ENCODE measurements at regions not wholly inside any gene's neighbourhood (a gene's known extent, or its start where the extent isn't known, plus 50 kb on each side); places are given as distances from the start of the nearest gene placed in this dataset.

DNA sequence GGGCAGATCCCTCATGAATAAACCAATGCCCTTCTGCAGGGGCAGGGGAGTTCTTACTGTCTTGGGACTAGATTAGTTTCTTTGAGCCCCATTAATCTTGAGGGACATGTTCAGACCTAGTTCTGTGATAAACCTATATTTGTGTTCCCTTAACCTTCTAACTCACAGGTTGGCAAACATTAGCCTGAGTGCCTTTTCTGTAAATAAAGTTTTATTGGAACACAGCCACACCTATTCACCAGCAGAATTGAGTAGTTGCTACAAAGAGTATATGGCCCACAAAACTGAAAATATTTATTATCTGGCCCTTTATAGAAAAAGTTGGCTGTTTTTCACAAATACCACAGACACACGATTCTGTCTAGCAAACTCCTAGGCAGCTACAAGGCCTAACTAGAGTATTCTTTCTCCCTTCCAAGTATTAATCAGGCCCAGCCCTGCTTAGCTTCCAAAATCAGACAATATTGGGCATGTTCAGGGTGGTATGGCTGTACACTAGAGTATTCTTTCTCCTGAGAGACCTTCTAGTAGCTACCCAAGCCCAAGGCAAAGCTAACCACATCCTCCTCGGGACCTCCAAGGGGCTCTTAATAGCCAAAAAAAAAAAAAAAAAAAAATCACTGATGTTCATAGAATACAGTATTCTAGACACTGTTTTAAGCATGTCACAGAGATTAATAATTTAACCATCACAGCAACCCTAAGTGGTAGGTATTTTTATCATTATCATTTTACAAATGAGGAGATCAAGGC, 199.3 kb upstream of the PWP1 start:
- intact Hi-C loops (cut with micrococcal nuclease), result no loop called here

DNA sequence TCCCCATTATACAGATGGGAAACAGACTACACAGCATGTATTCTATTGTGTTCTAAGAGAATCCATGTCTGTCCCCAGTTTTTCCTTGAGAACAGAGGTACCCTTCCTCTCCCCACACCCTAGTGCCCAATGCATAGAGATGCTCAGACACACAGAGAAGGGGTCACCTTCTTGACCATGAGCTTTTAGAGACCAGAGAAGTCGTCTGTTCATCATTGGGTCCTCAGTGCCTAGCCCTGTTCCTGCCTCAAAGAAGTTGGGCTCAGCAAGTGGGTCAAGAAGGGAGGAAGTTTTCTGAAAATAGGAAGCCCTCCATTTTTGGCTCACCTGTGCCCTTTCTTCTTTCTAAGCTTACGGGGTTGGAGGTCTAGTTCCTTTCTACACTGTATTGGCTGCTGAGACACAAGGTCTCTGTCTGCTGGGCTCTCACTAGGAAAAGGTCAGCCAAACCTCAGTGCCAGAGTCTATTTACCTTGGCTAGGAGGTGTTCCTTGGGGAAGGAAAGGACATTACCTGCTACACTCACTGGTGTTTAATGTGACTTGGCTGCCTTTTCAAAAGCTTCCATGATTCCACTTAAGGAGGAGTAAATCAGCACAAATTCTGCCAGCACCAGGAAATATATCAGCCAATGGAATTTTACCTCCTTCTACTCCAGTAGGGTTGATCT, 198.5 kb upstream of the PWP1 start:
- intact Hi-C loops (cut with micrococcal nuclease), result no loop called here

DNA sequence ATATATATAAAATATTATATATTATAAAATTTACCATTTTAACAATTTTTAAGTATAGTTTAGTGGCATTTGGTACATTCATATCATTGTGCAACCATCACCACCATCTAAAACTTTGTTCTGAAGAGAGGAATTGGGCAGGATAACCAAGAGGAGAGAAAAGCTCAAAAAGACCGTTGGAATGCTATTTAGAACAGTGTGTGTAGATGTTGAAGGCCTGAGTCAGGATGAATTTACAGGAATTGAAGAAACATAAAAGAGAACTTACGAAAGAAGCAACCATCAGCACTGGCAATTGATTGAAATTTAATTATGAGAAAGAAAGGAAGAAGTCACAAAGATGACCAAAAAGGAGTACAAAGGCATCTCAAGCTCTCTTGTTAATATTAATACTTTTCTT, 196.9 kb upstream of the PWP1 start:
- intact Hi-C loops (cut with micrococcal nuclease), result no loop called here

DNA sequence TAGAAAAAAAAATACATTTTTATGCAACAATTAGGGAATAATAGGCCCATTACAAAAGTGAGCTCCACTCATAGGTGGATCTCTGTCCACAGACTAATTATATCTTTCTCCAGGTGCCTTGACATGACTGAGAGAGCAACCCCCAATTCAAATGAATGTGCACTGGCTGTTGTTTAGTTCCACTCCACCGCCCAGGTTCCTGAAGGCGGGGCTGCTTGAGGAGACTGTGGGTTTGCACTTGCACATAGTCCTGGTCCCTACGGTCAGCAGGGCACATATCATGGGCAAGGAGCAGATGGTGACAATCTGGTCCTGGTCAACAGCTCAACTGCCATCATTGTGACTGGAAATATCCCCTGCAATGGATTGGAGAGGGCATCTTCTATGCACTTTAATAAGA, 195.6 kb upstream of the PWP1 start:
- intact Hi-C loops (cut with micrococcal nuclease), result no loop called here

DNA sequence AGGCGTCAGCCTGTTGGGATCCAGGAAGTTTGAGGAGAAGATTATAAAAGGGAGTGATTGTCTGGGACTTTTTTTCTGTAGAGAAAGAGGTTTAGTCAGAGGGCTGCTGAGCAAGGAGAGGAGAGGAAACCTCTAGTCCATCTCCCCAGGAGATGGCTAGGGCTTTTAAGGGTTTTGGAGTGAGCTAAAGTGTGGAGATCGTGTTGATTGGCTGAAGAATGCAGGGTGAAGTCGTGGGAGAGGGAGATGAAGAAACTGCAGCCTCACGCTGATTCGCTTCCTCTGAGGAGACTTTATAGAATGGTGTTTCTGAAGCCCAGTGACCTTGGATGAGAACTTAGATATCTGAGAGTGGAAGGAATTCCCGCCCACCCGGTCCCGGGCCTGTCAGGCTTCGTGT, 193.7 kb upstream of the PWP1 start:
- intact Hi-C loops (cut with micrococcal nuclease), result loop anchor here (1.0 kb wide), 1 partner anchor 23 kb away; no protein-coding TSS in a partner anchor

GRCh38 chr12:107492393-107493134, 193.0 kb upstream of the PWP1 start:
- intact Hi-C loops (cut with micrococcal nuclease), result loop anchor here (1.0 kb wide), 1 partner anchor 23 kb away; no protein-coding TSS in a partner anchor

DNA sequence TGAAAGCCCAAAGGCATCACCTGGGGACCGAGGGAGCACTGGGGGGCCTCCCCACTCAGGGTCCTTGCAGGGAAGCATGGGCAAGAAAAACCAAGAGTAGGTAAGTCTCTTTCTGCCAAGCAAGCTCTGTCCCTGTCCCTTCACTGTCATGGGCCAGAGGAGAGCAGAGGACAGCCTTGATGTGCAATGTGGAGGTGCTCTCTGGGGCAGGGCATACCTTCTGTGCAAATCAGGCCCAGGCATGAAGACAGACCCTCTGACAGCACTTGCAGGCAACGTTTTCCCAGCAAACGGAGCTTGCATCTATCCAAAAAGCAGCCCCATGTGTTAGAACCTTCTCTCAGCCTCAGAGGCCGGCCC, 192.5 kb upstream of the PWP1 start:
- intact Hi-C loops (cut with micrococcal nuclease), result no loop called here

GRCh38 chr12:107493666-107494065, 191.9 kb upstream of the PWP1 start:
- intact Hi-C loops (cut with micrococcal nuclease), result no loop called here

DNA sequence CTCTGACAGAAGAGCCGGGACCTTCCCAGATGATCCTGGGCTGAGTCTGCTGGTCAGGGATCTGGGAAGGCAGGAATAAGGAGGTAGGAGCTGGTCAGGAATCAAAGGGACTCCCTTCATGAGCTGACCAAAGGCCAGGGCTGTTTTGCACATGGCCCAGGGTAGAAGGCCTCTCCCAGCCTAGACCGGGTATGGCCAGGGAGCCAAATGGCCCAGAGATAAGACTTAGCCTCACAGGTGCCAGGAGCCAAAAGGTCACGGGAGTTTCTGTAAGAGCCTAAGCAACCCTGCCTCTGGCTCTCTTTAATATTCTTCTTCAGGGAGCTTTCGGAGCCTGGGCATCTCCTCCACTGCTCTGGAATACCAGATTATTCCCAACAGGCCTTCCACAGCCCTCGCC, 191.3 kb upstream of the PWP1 start:
- intact Hi-C loops (cut with micrococcal nuclease), result no loop called here

DNA sequence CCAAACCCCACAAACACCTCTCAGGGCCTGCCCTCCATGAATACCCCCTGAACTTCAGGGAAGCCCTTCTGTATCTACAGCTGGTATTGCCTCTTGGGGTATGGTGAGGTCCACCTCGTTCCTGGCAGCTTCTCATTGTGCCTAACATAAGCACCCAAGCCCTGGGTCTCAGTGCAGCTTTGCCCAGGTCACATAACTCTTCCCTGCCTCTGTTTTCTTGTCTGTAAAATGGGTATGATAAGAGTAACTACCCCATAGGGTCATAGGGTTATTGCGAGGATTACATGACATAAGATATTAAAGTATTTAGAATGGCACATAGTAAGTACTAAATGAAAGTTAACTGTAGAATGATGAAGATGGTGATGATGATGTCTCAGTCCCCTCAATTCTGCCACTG, 190.0 kb upstream of the PWP1 start:
- intact Hi-C loops (cut with micrococcal nuclease), result no loop called here

DNA sequence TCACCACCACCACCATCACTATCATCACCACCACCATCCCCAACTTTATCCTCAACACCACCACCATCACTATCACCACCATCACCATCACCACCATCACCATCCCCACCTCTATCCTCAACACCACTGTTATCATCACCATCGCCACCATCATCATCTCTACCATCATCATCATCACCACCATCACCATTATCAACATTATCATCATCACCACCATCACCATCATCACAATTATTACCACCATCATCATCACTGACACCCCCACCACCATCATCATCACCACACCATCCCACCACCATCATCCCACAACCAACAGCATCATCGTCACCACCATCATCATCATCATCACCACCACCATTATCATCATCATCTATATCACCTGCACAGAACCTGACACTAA, 188.4 kb upstream of the PWP1 start:
- intact Hi-C loops (cut with micrococcal nuclease), result no loop called here

GRCh38 chr12:107500307-107500706, 185.3 kb upstream of the PWP1 start:
- intact Hi-C loops (cut with micrococcal nuclease), result no loop called here

DNA sequence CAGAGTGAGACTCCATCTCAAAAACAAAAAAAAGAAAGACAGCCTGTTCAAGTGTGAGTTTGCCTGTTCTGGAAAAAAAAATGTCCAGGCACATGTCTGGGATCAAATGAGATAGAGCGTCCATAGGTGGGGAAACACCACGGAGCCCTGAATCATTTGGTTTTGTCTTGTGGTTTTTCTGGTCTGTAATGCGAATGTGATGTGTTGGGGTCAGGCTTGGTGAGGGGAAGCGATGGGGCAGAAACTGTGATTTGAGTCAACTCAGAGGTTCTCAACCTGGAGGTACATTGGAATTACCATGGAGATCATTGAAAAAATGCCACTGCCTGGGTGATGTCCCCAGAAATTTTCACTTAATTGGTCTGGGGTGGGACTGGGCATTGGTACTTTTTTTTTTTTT, 183.9 kb upstream of the PWP1 start:
- intact Hi-C loops (cut with micrococcal nuclease), result no loop called here

DNA sequence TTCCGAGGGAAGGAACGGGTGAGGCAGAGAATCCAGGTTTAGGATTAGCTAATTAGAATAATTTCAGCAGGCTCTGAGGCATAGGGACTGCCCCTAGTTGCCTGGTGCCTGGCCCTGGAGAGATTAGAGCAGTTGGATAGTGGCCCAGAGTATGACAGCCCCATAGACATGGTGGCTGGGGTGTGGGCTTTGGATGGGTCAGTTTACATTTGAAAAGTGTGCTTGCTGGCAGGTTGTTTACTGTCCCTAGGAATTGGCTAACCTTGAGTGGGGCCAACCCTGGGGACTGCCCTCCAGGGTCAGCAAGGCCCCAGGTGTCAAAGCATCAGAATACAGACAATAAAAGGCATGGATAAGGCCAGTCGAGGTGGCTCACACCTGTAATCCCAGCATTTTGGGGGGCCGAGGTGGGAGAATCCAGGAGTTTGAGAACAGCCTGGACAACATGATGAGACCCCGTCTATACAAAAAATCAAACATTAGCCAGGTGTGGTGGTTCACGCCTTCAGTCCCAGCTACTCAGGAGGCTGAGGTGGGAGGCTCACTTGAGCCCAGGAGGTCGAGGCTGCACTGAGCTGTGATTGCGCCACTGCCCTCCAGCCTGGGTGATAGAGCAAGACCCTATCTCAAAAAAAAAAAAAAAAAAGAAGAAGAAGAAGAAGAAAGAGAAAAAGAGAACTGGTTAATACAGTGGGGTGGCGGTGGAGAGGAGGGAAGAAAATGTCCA, 182.3 kb upstream of the PWP1 start:
- intact Hi-C loops (cut with micrococcal nuclease), result no loop called here

GRCh38 chr12:107503887-107504885, 181.4 kb upstream of the PWP1 start:
- intact Hi-C loops (cut with micrococcal nuclease), result no loop called here

- intact Hi-C loops (cut with micrococcal nuclease), result no loop called here
Observed at GRCh38 chr12:107509421-107509820, 176.2 kb upstream of the PWP1 start.

GRCh38 chr12:107510211-107510610, 175.4 kb upstream of the PWP1 start:
- intact Hi-C loops (cut with micrococcal nuclease), result no loop called here

DNA sequence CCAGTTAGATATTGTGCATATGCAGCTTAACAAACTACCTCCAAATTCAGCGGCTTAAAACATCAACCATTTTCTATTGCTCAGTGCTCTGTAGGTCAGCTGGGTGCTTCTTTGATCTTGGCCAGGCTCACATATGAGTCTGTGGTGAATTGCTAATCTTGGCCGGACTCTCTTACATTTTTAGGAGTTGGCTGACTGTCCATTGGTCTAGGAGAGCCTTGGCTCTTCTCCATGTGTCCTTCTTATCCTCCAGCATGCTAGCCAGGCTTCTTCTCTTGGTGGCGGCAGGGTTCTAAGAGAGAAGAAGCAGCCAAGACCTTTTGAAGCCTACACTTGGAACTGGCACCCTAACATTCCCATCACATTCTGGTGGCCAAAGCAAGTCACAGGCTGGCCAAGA, 174.3 kb upstream of the PWP1 start:
- intact Hi-C loops (cut with micrococcal nuclease), result no loop called here

DNA sequence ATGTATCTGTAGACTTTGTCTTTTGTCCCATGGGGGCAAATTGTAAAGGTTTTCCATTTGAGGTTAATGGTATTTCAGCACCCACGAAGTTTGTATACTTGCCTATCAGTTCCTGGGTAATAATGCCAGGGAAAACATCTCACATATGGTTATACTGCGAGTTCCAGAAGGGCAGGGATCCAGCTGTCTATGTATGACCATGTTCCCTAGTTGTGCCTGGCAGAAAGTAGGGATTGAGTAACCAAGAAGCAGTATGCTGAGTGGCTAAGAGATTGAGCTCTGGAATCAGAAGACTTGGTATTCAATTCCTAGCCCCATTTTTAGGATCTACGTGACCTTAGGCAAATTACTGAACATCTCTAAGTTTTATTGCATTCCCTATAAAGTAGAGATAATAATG, 173.2 kb upstream of the PWP1 start:
- intact Hi-C loops (cut with micrococcal nuclease), result no loop called here

DNA sequence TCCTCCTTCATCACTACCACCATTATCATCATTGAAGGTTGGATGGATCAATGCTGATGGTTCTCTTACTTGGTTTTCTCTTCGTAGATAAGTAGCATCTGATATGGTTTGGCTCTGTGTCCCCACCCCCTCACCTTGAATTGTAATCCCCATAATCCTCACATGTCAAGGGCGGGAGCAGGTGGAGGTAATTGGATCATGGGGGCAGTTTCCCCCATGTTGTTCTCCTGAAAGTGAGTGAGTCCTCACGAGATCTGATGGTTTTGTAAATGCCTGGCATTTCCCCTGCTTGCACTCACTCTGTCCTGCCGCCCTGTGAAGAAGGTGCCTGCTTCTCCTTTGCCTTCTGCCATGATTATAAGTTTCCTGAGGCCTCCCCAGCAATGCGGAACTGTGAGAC, 172.4 kb upstream of the PWP1 start:
- intact Hi-C loops (cut with micrococcal nuclease), result no loop called here

Data from T-helper 1 cell treated with Interleukin-12 subunit alpha and Interleukin-12 subunit beta and Interleukin-4 antibody, amounts not matched to agents 30 ng/mL and 1 ng/mL, for 36 hours (primary cell).